GM18498 (cell line): ENCODE measurements at regions not wholly inside any gene's neighbourhood (a gene's known extent, or its start where the extent isn't known, plus 50 kb on each side); places are given as distances from the start of the nearest gene placed in this dataset.

Source experiments
- ATAC-seq: cut with Tn5 transposase; IDR thresholded peaks from one replicate; pipeline ENCODE4 v1.9.1; 2021; ENCODE audit warnings: mild to moderate bottlenecking, moderate library complexity; ENCODE audit not compliant: unreplicated experiment

- no peak for ATAC-seq
Measured at GRCh38 chr20:22910287-22910852, 124.7 kb upstream of the SSTR4 start.

GRCh38 chr20:22914291-22914690 lies 120.8 kb upstream of the SSTR4 start:
- no peak for ATAC-seq

GRCh38 chr20:22915512-22915911 lies 119.6 kb upstream of the SSTR4 start:
- no peak for ATAC-seq

GRCh38 chr20:22916021-22916842 lies 118.9 kb upstream of the SSTR4 start:
- no peak for ATAC-seq

- no peak for ATAC-seq
Measured at GRCh38 chr20:22918286-22918983, 116.7 kb upstream of the SSTR4 start.

- ATAC-seq: no peak
Measured at GRCh38 chr20:22920898-22921297, 114.2 kb upstream of the SSTR4 start.

GRCh38 chr20:22921595-22922421 lies 113.3 kb upstream of the SSTR4 start:
- no peak for ATAC-seq

- no peak for ATAC-seq
Measured at GRCh38 chr20:22922987-22923386, 112.1 kb upstream of the SSTR4 start.

- ATAC-seq: no peak
Measured at GRCh38 chr20:22924046-22924737, 110.9 kb upstream of the SSTR4 start.

- ATAC-seq: no peak
Measured at GRCh38 chr20:22924949-22925612, 110.0 kb upstream of the SSTR4 start.

- no peak for ATAC-seq
Measured at GRCh38 chr20:22925613-22925983, 109.5 kb upstream of the SSTR4 start.

GRCh38 chr20:22927537-22927936 lies 107.6 kb upstream of the SSTR4 start:
- ATAC-seq: no peak

GRCh38 chr20:22928679-22929078 lies 106.4 kb upstream of the SSTR4 start:
- ATAC-seq: no peak

- no peak for ATAC-seq
Measured at GRCh38 chr20:22929661-22930060, 105.5 kb upstream of the SSTR4 start.

GRCh38 chr20:22931653-22932608 lies 103.2 kb upstream of the SSTR4 start:
- ATAC-seq: no peak

- ATAC-seq: no peak
Measured at GRCh38 chr20:22939181-22939580, 95.9 kb upstream of the SSTR4 start.

- no peak for ATAC-seq
Measured at GRCh38 chr20:22940350-22940749, 94.8 kb upstream of the SSTR4 start.

- ATAC-seq: no peak
Measured at GRCh38 chr20:22941550-22941949, 93.6 kb upstream of the SSTR4 start.

GRCh38 chr20:22942742-22943141 lies 92.4 kb upstream of the SSTR4 start:
- no peak for ATAC-seq
